DND-41 (cell line): ENCODE measurements at regions not wholly inside any gene's neighbourhood (a gene's known extent, or its start where the extent isn't known, plus 50 kb on each side); places are given as distances from the start of the nearest gene placed in this dataset.

Source experiments
- ATAC-seq: fragments of 200-7000 bp; cut with Tn5 transposase; 3 replicates; pipeline ENCODE4 v1.9.1; 2021; ENCODE audit warnings: low read depth; ENCODE audit not compliant: insufficient read depth
- DNase-seq: peaks from one replicate; pipeline ENCODE4 v3.0.0-alpha.2; 2020
- H2AFZ ChIP-seq: 2 replicates; pipeline ENCODE4 v1.6.0; 2012; ENCODE audit warnings: low read depth, low read length
- H3K27ac ChIP-seq: 2 replicates; pipeline ENCODE4 v1.5.1; 2012; ENCODE audit warnings: low read length, inconsistent platforms
- H3K27me3 ChIP-seq: fragments of 200-600 bp; sonication (generic); 2 replicates; pipeline ENCODE4 v1.6.0; 2012; ENCODE audit warnings: low read length, mild to moderate bottlenecking, inconsistent platforms; ENCODE audit not compliant: insufficient read depth, poor library complexity
- H3K36me3 ChIP-seq: 2 replicates; pipeline ENCODE4 v1.5.1; 2012; ENCODE audit warnings: low read length, inconsistent platforms; ENCODE audit not compliant: insufficient read depth
- H3K4me1 ChIP-seq: 2 replicates; pipeline ENCODE4 v1.5.1; 2012; ENCODE audit warnings: mild to moderate bottlenecking, low read length; ENCODE audit not compliant: insufficient read depth
- H3K4me2 ChIP-seq: 2 replicates; pipeline ENCODE4 v1.6.0; 2012; ENCODE audit warnings: mild to moderate bottlenecking, moderate library complexity, low read length, inconsistent platforms; ENCODE audit not compliant: insufficient read depth
- H3K4me3 ChIP-seq, 2 experiments: fragments of 200-600 bp in 1 of 2; shearing (Covaris generic) in 1 of 2; 2 replicates each; pipeline ENCODE4 v1.5.1; 2012 to 2016; ENCODE audit warnings: inconsistent platforms in 2 of 2, low read length in 2 of 2, mild to moderate bottlenecking in 2 of 2, low read depth in 1 of 2, moderate library complexity in 1 of 2
- H3K79me2 ChIP-seq: 2 replicates; pipeline ENCODE4 v1.6.0; 2012; ENCODE audit warnings: low read length, inconsistent platforms; ENCODE audit not compliant: insufficient read depth
- H3K9ac ChIP-seq: 2 replicates; pipeline ENCODE4 v1.6.0; 2012; ENCODE audit warnings: low read depth, mild to moderate bottlenecking, inconsistent platforms, low read length, moderate library complexity
- H3K9me3 ChIP-seq: 2 replicates; pipeline ENCODE4 v1.5.1; 2012; ENCODE audit warnings: low read length, moderate library complexity, mild to moderate bottlenecking, inconsistent platforms; ENCODE audit not compliant: insufficient read depth, severe bottlenecking
- H4K20me1 ChIP-seq: 2 replicates; pipeline ENCODE4 v1.6.0; 2012; ENCODE audit warnings: low read length; ENCODE audit not compliant: insufficient read depth
- EZH2 ChIP-seq: IDR thresholded peaks from 3 replicates; pipeline ENCODE4 v1.6.1; 2012; ENCODE audit warnings: borderline replicate concordance, low read depth, mild to moderate bottlenecking, moderate library complexity, low read length, inconsistent platforms; ENCODE audit not compliant: severe bottlenecking
- TF ChIP-seq, protein P1 (sequence below): IDR thresholded peaks from 2 replicates; pipeline ENCODE4 v1.5.1; 2012; ENCODE audit warnings: borderline replicate concordance, low read length, moderate library complexity, mild to moderate bottlenecking; ENCODE audit not compliant: poor library complexity, severe bottlenecking; ENCODE audit errors: extremely low read depth

DNA sequence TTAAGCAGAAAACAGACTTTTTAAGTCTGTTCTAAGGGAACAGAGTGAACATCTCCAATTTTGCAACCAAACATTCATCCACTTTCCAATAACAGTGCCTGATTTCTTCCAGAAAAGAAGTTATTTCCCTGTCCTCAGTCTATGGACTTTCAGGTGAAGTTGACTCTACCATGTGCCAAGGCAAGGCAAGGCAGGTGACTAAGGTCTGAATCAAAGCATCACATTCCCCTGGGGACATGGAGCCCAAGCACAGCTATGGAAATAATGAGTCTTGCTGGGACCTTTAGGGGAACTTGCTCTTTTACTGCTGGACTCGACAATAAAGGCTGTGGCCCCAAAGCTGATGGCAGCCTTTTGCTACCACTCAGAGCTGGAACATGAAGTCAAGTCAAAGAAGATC, 182.2 kb downstream of the FGFR2 start:
- Histone ChIP-seq H3K9ac (no peak overlapping the region), H2AFZ (no peak overlapping the region), H4K20me1 (no peaks in the 10 kb centered on the region), H3K79me2 (no peaks in the 10 kb centered on the region), H3K27ac (no peak overlapping the region), H3K9me3 (no peaks in the 10 kb centered on the region), H3K4me3 (no peak overlapping the region), H3K4me2 (no peak overlapping the region), H3K4me1 (no peaks in the 10 kb centered on the region), H3K27me3 (peaks cover 16% of the 10 kb centered on the region), H3K36me3 (no peaks in the 10 kb centered on the region)
- TF ChIP-seq, protein P1, sequence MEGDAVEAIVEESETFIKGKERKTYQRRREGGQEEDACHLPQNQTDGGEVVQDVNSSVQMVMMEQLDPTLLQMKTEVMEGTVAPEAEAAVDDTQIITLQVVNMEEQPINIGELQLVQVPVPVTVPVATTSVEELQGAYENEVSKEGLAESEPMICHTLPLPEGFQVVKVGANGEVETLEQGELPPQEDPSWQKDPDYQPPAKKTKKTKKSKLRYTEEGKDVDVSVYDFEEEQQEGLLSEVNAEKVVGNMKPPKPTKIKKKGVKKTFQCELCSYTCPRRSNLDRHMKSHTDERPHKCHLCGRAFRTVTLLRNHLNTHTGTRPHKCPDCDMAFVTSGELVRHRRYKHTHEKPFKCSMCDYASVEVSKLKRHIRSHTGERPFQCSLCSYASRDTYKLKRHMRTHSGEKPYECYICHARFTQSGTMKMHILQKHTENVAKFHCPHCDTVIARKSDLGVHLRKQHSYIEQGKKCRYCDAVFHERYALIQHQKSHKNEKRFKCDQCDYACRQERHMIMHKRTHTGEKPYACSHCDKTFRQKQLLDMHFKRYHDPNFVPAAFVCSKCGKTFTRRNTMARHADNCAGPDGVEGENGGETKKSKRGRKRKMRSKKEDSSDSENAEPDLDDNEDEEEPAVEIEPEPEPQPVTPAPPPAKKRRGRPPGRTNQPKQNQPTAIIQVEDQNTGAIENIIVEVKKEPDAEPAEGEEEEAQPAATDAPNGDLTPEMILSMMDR, result no peak
- TF ChIP-seq EZH2, result no peak
- ATAC-seq (no peak), DNase-seq (no peak)

DNA sequence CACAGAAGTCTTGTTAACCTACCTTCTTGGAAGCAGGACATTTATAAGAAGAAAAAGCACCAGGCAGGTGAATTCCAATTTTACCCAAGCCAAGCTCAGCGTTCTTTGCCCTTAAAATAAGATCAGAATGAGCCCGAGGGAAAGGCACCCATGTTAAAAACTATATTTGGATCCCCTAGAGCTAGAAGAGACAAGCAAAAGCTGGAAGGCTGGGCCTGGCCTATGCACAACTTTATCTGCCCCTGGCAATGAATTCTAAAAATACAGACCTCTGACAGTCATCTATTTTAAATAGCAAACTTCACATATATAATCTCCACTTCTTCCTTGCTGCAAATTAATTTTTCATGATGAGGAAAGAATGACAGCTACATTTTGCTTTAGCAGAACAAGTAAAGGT, 180.9 kb downstream of the FGFR2 start:
- TF ChIP-seq, protein P1, result no peak
- TF ChIP-seq EZH2, result no peak
- Histone ChIP-seq H3K4me2 (no peak overlapping the region), H4K20me1 (no peaks in the 10 kb centered on the region), H3K9me3 (no peaks in the 10 kb centered on the region), H3K27me3 (peaks cover 23% of the 10 kb centered on the region), H3K27ac (no peak overlapping the region), H2AFZ (no peak overlapping the region), H3K4me1 (no peaks in the 10 kb centered on the region), H3K4me3 (no peak overlapping the region), H3K36me3 (no peaks in the 10 kb centered on the region), H3K79me2 (no peaks in the 10 kb centered on the region), H3K9ac (no peak overlapping the region)
- ATAC-seq (no peak), DNase-seq (no peak)

DNA sequence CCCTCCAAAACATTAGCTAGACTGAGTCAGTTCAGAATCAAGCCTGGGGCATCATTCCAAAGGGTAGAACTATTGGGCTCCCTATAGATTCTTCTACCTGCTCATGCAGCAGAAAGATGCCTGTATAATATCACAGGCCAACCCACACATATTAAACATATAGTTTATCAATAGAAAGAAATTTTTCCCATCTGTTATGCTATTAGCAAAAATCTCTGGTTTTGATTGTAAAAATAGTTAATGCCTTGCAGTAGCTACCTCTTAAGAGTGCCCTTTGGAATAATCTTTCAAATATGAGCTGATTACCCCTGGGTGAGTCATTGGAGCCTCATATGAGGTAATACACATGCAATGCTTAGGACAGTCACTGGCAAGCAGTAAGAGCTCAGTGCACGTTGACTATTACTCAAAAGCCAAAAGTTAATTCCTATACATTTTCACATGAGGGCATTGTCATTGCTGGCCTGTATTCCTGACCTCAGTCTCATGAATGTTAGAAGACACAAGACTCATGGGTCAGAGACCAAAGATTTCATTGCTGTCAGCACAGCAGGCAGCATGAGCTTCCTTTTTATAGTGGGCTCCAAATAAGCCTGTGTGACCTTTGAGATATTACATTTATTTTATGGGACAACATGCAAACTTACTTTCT, 180.0 kb downstream of the FGFR2 start:
- no peak for TF ChIP-seq EZH2
- TF ChIP-seq, protein P1, result no peak
- ATAC-seq, result no peak

More for the DNA sequence above, 180.0 kb downstream of the FGFR2 start:
- no peaks in the 10 kb centered on the region for H3K36me3 ChIP-seq
- no peak for DNase-seq
- H3K9ac ChIP-seq, result no peak overlapping the region
- no peak overlapping the region for H3K4me3 ChIP-seq
- no peak overlapping the region for H3K27ac ChIP-seq
- H3K4me1 ChIP-seq, result no peaks in the 10 kb centered on the region
- no peaks in the 10 kb centered on the region for H3K79me2 ChIP-seq
- no peak overlapping the region for H2AFZ ChIP-seq
- peaks cover 23% of the 10 kb centered on the region for H3K27me3 ChIP-seq
- no peaks in the 10 kb centered on the region for H3K9me3 ChIP-seq
- H4K20me1 ChIP-seq, result no peaks in the 10 kb centered on the region
- no peak overlapping the region for H3K4me2 ChIP-seq
